Thyroid gland (tissue), 4 donors: ENCODE measurements at regions not wholly inside any gene's neighbourhood (a gene's known extent, or its start where the extent isn't known, plus 50 kb on each side); places are given as distances from the start of the nearest gene placed in this dataset.

Experiments
- POLR2A ChIP-seq, 2 donors: fragments of 450-650 bp; IDR thresholded peaks; one replicate each; pipeline ENCODE4 v1.6.1; 2017; ENCODE audit warnings: antibody characterized with exemption in 2 of 2, mild to moderate bottlenecking in 2 of 2, moderate library complexity in 1 of 2
- TF ChIP-seq, protein P1 (sequence below), 6 experiments: fragments of 200-600 bp in 3 of 6; fragments of 450-650 bp in 3 of 6; sonication (generic) in 3 of 6; IDR thresholded peaks; one replicate each; pipeline ENCODE4 v1.5.1; 2016 to 2019; ENCODE audit warnings: antibody characterized with exemption in 6 of 6, mild to moderate bottlenecking in 2 of 6, inconsistent platforms in 1 of 6, moderate library complexity in 1 of 6

DNA sequence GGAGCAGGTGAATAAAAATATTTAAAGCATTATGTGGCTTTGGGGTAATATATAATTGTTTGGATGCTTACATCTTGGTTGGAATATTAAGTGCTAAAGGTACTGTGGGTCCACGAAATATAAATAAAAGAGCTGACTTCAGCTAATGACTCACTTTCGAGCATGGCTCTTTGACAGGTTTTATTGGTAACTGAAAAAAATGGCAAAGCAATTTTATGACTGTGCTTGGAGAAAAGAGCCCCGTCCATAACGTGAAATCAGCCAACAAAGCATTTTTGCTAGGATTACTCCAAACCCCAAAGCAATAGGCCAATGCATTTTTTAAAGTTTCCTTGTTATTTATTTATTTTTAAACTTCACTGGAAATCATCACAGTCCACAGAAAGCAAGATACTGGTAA is 397.2 kb upstream of the CDH19 start:
- TF ChIP-seq, protein P1, sequence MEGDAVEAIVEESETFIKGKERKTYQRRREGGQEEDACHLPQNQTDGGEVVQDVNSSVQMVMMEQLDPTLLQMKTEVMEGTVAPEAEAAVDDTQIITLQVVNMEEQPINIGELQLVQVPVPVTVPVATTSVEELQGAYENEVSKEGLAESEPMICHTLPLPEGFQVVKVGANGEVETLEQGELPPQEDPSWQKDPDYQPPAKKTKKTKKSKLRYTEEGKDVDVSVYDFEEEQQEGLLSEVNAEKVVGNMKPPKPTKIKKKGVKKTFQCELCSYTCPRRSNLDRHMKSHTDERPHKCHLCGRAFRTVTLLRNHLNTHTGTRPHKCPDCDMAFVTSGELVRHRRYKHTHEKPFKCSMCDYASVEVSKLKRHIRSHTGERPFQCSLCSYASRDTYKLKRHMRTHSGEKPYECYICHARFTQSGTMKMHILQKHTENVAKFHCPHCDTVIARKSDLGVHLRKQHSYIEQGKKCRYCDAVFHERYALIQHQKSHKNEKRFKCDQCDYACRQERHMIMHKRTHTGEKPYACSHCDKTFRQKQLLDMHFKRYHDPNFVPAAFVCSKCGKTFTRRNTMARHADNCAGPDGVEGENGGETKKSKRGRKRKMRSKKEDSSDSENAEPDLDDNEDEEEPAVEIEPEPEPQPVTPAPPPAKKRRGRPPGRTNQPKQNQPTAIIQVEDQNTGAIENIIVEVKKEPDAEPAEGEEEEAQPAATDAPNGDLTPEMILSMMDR (IDR thresholded peaks at IDR 0.05) = no peak
- TF ChIP-seq POLR2A (IDR thresholded peaks at IDR 0.05) = no peak
